22Rv1 (cell line): ENCODE measurements at regions not wholly inside any gene's neighbourhood (a gene's known extent, or its start where the extent isn't known, plus 50 kb on each side); places are given as distances from the start of the nearest gene placed in this dataset.

Experiments
- H3K27ac ChIP-seq: fragments of 450-650 bp; 2 replicates; pipeline ENCODE4 v1.5.1; 2017
- CTCF ChIP-seq: fragments of 450-650 bp; IDR thresholded peaks from 2 replicates; pipeline ENCODE4 v1.5.1; 2017; ENCODE audit warnings: mild to moderate bottlenecking
- ZFX ChIP-seq: fragments of 450-650 bp; IDR thresholded peaks from 2 replicates; pipeline ENCODE4 v1.6.1; 2017; ENCODE audit warnings: antibody characterized with exemption, borderline replicate concordance

DNA sequence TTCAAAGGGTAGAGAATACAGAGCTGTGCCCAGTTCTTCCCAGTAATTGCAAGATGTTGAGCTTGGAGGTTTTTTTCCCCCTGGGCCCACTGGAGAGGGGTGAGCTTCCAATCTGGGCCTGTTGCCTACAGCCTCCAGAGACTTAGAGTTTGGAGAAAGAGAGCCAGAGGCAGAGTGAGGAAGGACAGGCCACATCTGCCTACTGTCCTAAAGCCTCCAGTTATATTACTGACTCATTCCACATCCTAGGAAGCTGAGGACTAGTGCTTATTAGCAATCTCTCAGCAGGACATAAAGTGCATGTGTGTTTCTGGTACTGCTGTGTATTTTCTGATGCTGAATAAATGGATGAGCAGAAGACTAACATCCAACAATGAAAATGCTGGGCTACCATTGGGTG is 181.0 kb upstream of the MAMLD1 start:
- no peak overlapping the region for H3K27ac ChIP-seq
- TF ChIP-seq CTCF = no peak
- TF ChIP-seq ZFX = no peak

GRCh38 chrX:150184491-150184890 is 178.6 kb upstream of the MAMLD1 start:
- no peak overlapping the region for H3K27ac ChIP-seq
- TF ChIP-seq ZFX = no peak

- no peak overlapping the region for H3K27ac ChIP-seq
- no peak for TF ChIP-seq CTCF
These were observed 177.4 kb upstream of the MAMLD1 start for GRCh38 chrX:150185766-150186165.

- no peak for TF ChIP-seq CTCF
- no peak for TF ChIP-seq ZFX
- H3K27ac ChIP-seq = no peak overlapping the region
These were observed 170.3 kb upstream of the MAMLD1 start for GRCh38 chrX:150192816-150193215.

GRCh38 chrX:150196285-150196684 is 166.8 kb upstream of the MAMLD1 start:
- H3K27ac ChIP-seq = no peak overlapping the region
- TF ChIP-seq ZFX (no peak), CTCF (no peak)

DNA sequence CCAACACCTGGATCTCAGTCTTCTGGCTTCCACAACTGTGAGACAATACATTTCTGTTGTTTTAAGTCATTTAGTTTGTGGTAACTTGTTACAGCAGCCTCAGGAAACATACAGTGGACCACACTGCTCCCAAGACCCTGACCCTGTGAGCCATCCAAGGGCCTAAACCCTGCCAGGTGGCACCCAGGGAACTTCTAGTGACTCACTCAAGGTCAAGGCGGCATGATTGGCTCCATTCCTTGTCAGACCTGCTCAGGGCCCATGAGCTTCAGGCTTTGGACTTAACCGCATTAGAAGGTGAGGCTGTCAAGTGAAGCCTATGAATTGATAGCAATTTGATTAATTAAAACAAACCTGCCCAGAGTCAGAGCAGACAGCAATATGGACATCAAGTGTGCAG is 165.7 kb upstream of the MAMLD1 start:
- H3K27ac ChIP-seq = no peak overlapping the region
- TF ChIP-seq CTCF = no peak
- TF ChIP-seq ZFX = no peak

DNA sequence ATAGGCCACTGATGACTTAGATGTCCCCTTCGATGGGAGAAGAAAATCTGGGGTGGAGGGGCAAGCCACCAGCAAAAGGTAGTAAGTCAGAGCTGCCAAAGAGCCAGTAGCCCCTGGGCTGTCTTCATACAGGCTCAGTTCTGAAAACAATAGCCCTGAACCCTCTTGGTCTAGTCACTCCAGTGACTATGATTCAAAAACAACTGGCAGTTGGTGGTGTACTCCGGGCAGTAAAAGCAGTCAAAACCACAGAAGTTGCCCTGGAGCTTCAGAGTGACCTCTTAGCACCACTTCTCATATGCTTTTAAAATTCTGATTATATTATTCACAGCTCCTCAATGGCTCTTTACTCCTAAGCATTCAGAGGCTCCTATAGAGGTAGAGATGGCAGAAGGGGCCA is 164.3 kb upstream of the MAMLD1 start:
- TF ChIP-seq CTCF (no peak), ZFX (no peak)

DNA sequence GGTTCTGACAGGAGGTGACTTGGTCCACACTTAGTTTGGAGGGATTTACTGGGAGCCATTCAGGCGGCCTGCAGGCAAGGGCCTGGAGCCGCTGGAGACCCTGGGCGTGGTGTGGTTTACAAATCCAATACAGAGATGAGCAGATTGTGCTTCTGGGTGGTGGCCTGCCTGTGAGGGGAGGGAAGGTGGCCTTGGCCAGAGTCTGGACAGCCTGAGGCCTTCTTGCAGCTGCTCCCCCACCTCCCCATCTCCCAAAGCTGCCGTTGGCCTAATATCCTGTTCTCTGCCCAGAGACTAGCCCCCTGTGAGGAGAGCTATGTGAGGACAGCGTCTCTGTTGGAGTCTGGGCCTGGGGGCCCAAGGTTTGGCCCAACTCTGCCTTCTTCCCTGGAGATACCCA is 163.9 kb upstream of the MAMLD1 start:
- no peak overlapping the region for H3K27ac ChIP-seq
- no peak for TF ChIP-seq ZFX
- no peak for TF ChIP-seq CTCF

More for the DNA sequence above, 164.3 kb upstream of the MAMLD1 start:
- no peak overlapping the region for H3K27ac ChIP-seq
